IMR-90 (cell line): ENCODE measurements at regions not wholly inside any gene's neighbourhood (a gene's known extent, or its start where the extent isn't known, plus 50 kb on each side); places are given as distances from the start of the nearest gene placed in this dataset.

Experiments used
- ATAC-seq: fragments of 200-7000 bp; cut with Tn5 transposase; 2 replicates; pipeline ENCODE4 v1.9.1; 2020; ENCODE audit warnings: low read depth, mild to moderate bottlenecking, moderate library complexity
- BruUV-seq: library from RNA; stranded (reverse); fragments of 400-500 nt; replicated peaks from 2 replicates; lab custom pipeline; 2021; lab: Mats Ljungman, UMichigan
- CTCF ChIA-PET: fragments of 300-600 bp; formaldehyde crosslinking; extraction: SDS; loops from one replicate; lab custom pipeline; 2021; ENCODE audit warnings: antibody characterized with exemption; lab: Yijun Ruan, JAX
- POLR2A ChIA-PET: fragments of 300-600 bp; sonication (Branson Sonifier 250); formaldehyde crosslinking; loops from one replicate; lab custom pipeline; 2022; ENCODE audit warnings: antibody characterized with exemption; ENCODE audit not compliant: unreplicated experiment; lab: Charles Lee
- DNase-seq: peaks from one replicate; pipeline ENCODE4 v3.0.0; 2013
- H2AFZ ChIP-seq: replicated peaks from 2 replicates; pipeline ENCODE3; 2013; ENCODE audit warnings: low read length, mild to moderate bottlenecking; ENCODE audit not compliant: poor library complexity
- H2AK5ac ChIP-seq: 2 replicates; pipeline ENCODE4 v1.6.1; 2013; ENCODE audit warnings: low read depth, low read length, inconsistent platforms
- H2AK9ac ChIP-seq: replicated peaks from 2 replicates; pipeline ENCODE3; 2013; ENCODE audit warnings: mild to moderate bottlenecking, low read depth, low read length, moderate library complexity; ENCODE audit not compliant: poor library complexity
- H2BK120ac ChIP-seq: 2 replicates; pipeline ENCODE4 v1.6.1; 2013; ENCODE audit warnings: low read depth, low read length, inconsistent platforms
- H2BK15ac ChIP-seq: 3 replicates; pipeline ENCODE4 v1.6.1; 2013; ENCODE audit warnings: low read depth, low read length, inconsistent platforms
- H2BK20ac ChIP-seq: 2 replicates; pipeline ENCODE4 v1.6.1; 2013; ENCODE audit warnings: low read depth, mild to moderate bottlenecking, inconsistent platforms, low read length, moderate library complexity
- H2BK5ac ChIP-seq: 2 replicates; pipeline ENCODE4 v1.6.1; 2013; ENCODE audit warnings: mild to moderate bottlenecking, low read depth, low read length, inconsistent platforms; ENCODE audit not compliant: poor library complexity, severe bottlenecking
- H3K14ac ChIP-seq: replicated peaks from 2 replicates; pipeline ENCODE4 v1.6.1; 2013; ENCODE audit warnings: low read depth, low read length, inconsistent platforms
- H3K18ac ChIP-seq: 2 replicates; pipeline ENCODE4 v1.6.1; 2013; ENCODE audit warnings: low read depth, low read length, control low read depth
- H3K23ac ChIP-seq: 2 replicates; pipeline ENCODE4 v1.6.1; 2013; ENCODE audit warnings: low read depth, low read length, inconsistent platforms
- H3K27ac ChIP-seq: 2 replicates; pipeline ENCODE4 v1.5.1; 2013; ENCODE audit warnings: mild to moderate bottlenecking, control low read depth, low read length; ENCODE audit not compliant: insufficient read depth
- H3K27me3 ChIP-seq: 2 replicates; pipeline ENCODE4 v1.6.1; 2013; ENCODE audit warnings: low read length; ENCODE audit not compliant: control insufficient read depth, insufficient read depth
- H3K36me3 ChIP-seq: 2 replicates; pipeline ENCODE4 v1.6.1; 2013; ENCODE audit warnings: low read length, mixed read lengths; ENCODE audit not compliant: control insufficient read depth, insufficient read depth
- H3K4ac ChIP-seq: 2 replicates; pipeline ENCODE4 v1.6.1; 2013; ENCODE audit warnings: low read depth, low read length, inconsistent platforms
- H3K4me1 ChIP-seq: 2 replicates; pipeline ENCODE4 v1.6.1; 2013; ENCODE audit warnings: low read length, mixed read lengths; ENCODE audit not compliant: control insufficient read depth, insufficient read depth
- H3K4me2 ChIP-seq: 2 replicates; pipeline ENCODE4 v1.6.1; 2013; ENCODE audit warnings: low read depth, mild to moderate bottlenecking, control low read depth, low read length, moderate library complexity
- H3K4me3 ChIP-seq: 2 replicates; pipeline ENCODE4 v1.5.1; 2013; ENCODE audit warnings: low read depth, mild to moderate bottlenecking, control low read depth, low read length, moderate library complexity; ENCODE audit not compliant: insufficient read depth
- H3K56ac ChIP-seq: 2 replicates; pipeline ENCODE4 v1.6.1; 2013; ENCODE audit warnings: low read length, inconsistent platforms; ENCODE audit not compliant: insufficient read depth; ENCODE audit errors: extremely low read depth
- H3K79me1 ChIP-seq, 2 experiments: 2 replicates each; pipeline ENCODE4 v1.6.1; 2013; ENCODE audit warnings: low read length in 2 of 2, inconsistent platforms in 1 of 2, low read depth in 1 of 2
- H3K9ac ChIP-seq: 2 replicates; pipeline ENCODE4 v1.6.1; 2013; ENCODE audit warnings: low read depth, low read length, control low read depth
- H3K9me1 ChIP-seq: 2 replicates; pipeline ENCODE4 v1.6.1; 2013; ENCODE audit warnings: low read length, inconsistent platforms; ENCODE audit not compliant: insufficient read depth
- H3K9me3 ChIP-seq: 2 replicates; pipeline ENCODE4 v1.6.1; 2013; ENCODE audit warnings: low read length; ENCODE audit not compliant: control insufficient read depth, insufficient read depth
- H4K20me1 ChIP-seq: 2 replicates; pipeline ENCODE4 v1.6.1; 2013; ENCODE audit warnings: low read length, inconsistent platforms; ENCODE audit not compliant: insufficient read depth
- H4K5ac ChIP-seq: 2 replicates; pipeline ENCODE4 v1.6.1; 2013; ENCODE audit warnings: mild to moderate bottlenecking, low read depth, low read length, control low read depth
- H4K8ac ChIP-seq, 2 experiments: 2 replicates each; pipeline ENCODE4 v1.6.1; 2013; ENCODE audit warnings: low read depth in 2 of 2, low read length in 2 of 2, control low read depth in 1 of 2, inconsistent platforms in 1 of 2
- H4K91ac ChIP-seq: 2 replicates; pipeline ENCODE4 v1.6.1; 2013; ENCODE audit warnings: low read depth, low read length, inconsistent platforms; ENCODE audit not compliant: insufficient read depth
- CEBPB ChIP-seq: IDR thresholded peaks from 2 replicates; pipeline ENCODE4 v1.6.1; 2012; ENCODE audit warnings: low read depth, low read length, improper control_type of control experiment
- CTCF ChIP-seq: conservative IDR thresholded peaks from 2 replicates; pipeline ENCODE4 v1.5.1; 2012; ENCODE audit warnings: mild to moderate bottlenecking, low read depth, low read length, improper control_type of control experiment
- FOS ChIP-seq: fragments of 150-350 bp; IDR thresholded peaks from 2 replicates; pipeline ENCODE4 v1.6.1; 2016; ENCODE audit warnings: low read depth, low read length
- MAFK ChIP-seq: IDR thresholded peaks from 2 replicates; pipeline ENCODE4 v1.6.1; 2012; ENCODE audit warnings: low read depth, low read length, improper control_type of control experiment
- MAZ ChIP-seq: IDR thresholded peaks from 2 replicates; pipeline ENCODE4 v1.6.1; 2012; ENCODE audit warnings: low read depth, mild to moderate bottlenecking, low read length, improper control_type of control experiment, moderate library complexity, borderline replicate concordance
- MXI1 ChIP-seq: IDR thresholded peaks from 2 replicates; pipeline ENCODE4 v1.6.1; 2012; ENCODE audit warnings: low read depth, mild to moderate bottlenecking, low read length, moderate library complexity, borderline replicate concordance
- NFE2L2 ChIP-seq: fragments of 150-350 bp; IDR thresholded peaks from 2 replicates; pipeline ENCODE4 v1.6.1; 2016; ENCODE audit warnings: low read depth, mild to moderate bottlenecking, low read length
- POLR2A ChIP-seq: IDR thresholded peaks from 2 replicates; pipeline ENCODE4 v1.6.1; 2012; ENCODE audit warnings: mild to moderate bottlenecking, low read depth, low read length
- RFX5 ChIP-seq: IDR thresholded peaks from 2 replicates; pipeline ENCODE4 v1.8.0; 2012; ENCODE audit warnings: low read depth, mild to moderate bottlenecking, low read length, moderate library complexity
- SMC3 ChIP-seq: fragments of 150-350 bp; IDR thresholded peaks from 2 replicates; pipeline ENCODE4 v1.6.1; 2016; ENCODE audit warnings: low read depth, mild to moderate bottlenecking, antibody characterized with exemption, low read length, moderate library complexity
- USF2 ChIP-seq: fragments of 150-350 bp; IDR thresholded peaks from 2 replicates; pipeline ENCODE4 v1.6.1; 2017; ENCODE audit warnings: mild to moderate bottlenecking, antibody characterized with exemption, low read length, low read depth
- WGBS, 2 experiments: methylation state at CpG; one replicate each; pipeline versions ENCODE4 v1.1.5 to v1.1.7; 2013; ENCODE audit warnings: missing lambda C conversion rate in 2 of 2; ENCODE audit not compliant: insufficient read length in 1 of 2; ENCODE audit errors: extremely low coverage in 2 of 2; 5-methylcytosine and 5-hydroxymethylcytosine counted together
- dilution Hi-C: fragments of 300-500 bp; cut with HindIII; formaldehyde crosslinking; loops from one replicate; pipeline ENCODE4 v1.14.3; 2018; ENCODE audit warnings: low sequenced_read_pairs; ENCODE audit not compliant: unreplicated experiment
- in situ Hi-C: fragments of 300-500 bp; cut with MboI; formaldehyde crosslinking; loops from 3 replicates; pipeline ENCODE4 v1.14.3; 2019; ENCODE audit warnings: low sequenced_read_pairs, inconsistent platforms, mixed read lengths
- intact Hi-C: fragments of 100-400 bp; cut with micrococcal nuclease; formaldehyde crosslinking; loops from 2 replicates; pipeline ENCODE4 v1.10.0; 2022

- no peak for TF ChIP-seq MXI1
Measured at GRCh38 chr17:77327566-77328464, 187.0 kb downstream of the SEC14L1 start (continued).

GRCh38 chr17:77328823-77329740, 188.3 kb downstream of the SEC14L1 start:
- peaks cover 6% of the 10 kb centered on the region; the same call in 1 of the 2 replicates for H3K9me3 ChIP-seq
- H3K18ac ChIP-seq = no peak overlapping the region
- no peaks in the 10 kb centered on the region; the same call in 1 of the 2 replicates for H3K36me3 ChIP-seq
- peak overlapping the region; percentile 15 for H2AK9ac ChIP-seq
- peak overlapping the region; percentile 77 for H2AK5ac ChIP-seq
- H2BK20ac ChIP-seq = no peak overlapping the region
- no peaks in the 10 kb centered on the region for H3K27me3 ChIP-seq
- no peak overlapping the region for H4K5ac ChIP-seq
- ChIA-PET POLR2A (interaction anchor here (1.2 kb wide), 1 partner anchor 53 kb away, joined by 3 read pairs; no protein-coding TSS in a partner anchor), CTCF (interaction anchor here (0.6 kb wide), 1 partner anchor 78 kb away, joined by 3 read pairs; no protein-coding TSS in a partner anchor)
- no peak overlapping the region for H2BK5ac ChIP-seq
- DNase-seq = no peak
- no peak overlapping the region for H3K14ac ChIP-seq
- no peak overlapping the region for H3K4me2 ChIP-seq
- H3K79me1 ChIP-seq = peaks cover 34 to 77% of the 10 kb centered on the region in 2 experiments
- 100% methylated on average over 3 of the region's 15 CpGs; no CpG with 5 or more reads in 1 of the 2 experiments for WGBS, 2 experiments
- intact Hi-C loops (no loop called here), in situ Hi-C loops (loop anchor here (5.0 kb wide), 1 partner anchor 168 kb away; no protein-coding TSS in a partner anchor), dilution Hi-C loops (no loop called here)
- peak overlapping the region; percentile 28; the same call in 1 of the 2 replicates for H4K91ac ChIP-seq
- no peak for ATAC-seq
- H3K9me1 ChIP-seq = peaks cover 13% of the 10 kb centered on the region
- H4K8ac ChIP-seq = no peak overlapping the region
- no peak overlapping the region for H3K23ac ChIP-seq
- H3K56ac ChIP-seq = no peak overlapping the region
- no peak overlapping the region for H2AFZ ChIP-seq
- BruUV-seq = no TSS peak
- no peak overlapping the region for H3K27ac ChIP-seq
- no peak overlapping the region for H3K4me3 ChIP-seq
- no peak overlapping the region for H3K9ac ChIP-seq
- H3K4me1 ChIP-seq = peaks cover 13% of the 10 kb centered on the region
- peak overlapping the region; percentile 21; the same call in 1 of the 2 replicates for H3K4ac ChIP-seq
- H2BK15ac ChIP-seq = no peak overlapping the region; the same call in 2 of the 3 replicates
- peaks cover 15% of the 10 kb centered on the region for H4K20me1 ChIP-seq
- 0 out of 2 replicates have a peak overlapping the region, but pooled peaks have one; percentile 8 for H2BK120ac ChIP-seq
- TF ChIP-seq POLR2A (no peak), RFX5 (no peak), MXI1 (no peak), MAZ (no peak), SMC3 (no peak), CEBPB (no peak), USF2 (no peak), CTCF (no peak), NFE2L2 (no peak), FOS (no peak), MAFK (no peak)
